Skin epidermis (tissue), 12 donors: ENCODE measurements at regions not wholly inside any gene's neighbourhood (a gene's known extent, or its start where the extent isn't known, plus 50 kb on each side); places are given as distances from the start of the nearest gene placed in this dataset.
"Not testable (repeated sequence)": the region's sequence is repeated elsewhere in the genome, so short reads cannot be mapped to it uniquely, and the experiment has no call there.

Source experiments
- H3K27ac ChIP-seq, 21 experiments: fragments of 200-600 bp; sonication (generic) in 11 of 21; one replicate each; pipeline ENCODE4 v1.5.0; 2020; ENCODE audit warnings: mild to moderate bottlenecking in 3 of 21, inconsistent platforms in 2 of 21, moderate library complexity in 2 of 21
- H3K4me3 ChIP-seq, 7 experiments: fragments of 200-600 bp; sonication (generic) in 2 of 7; one replicate each; pipeline ENCODE4 v1.5.0; 2020; ENCODE audit warnings: inconsistent platforms in 2 of 7, mild to moderate bottlenecking in 2 of 7, moderate library complexity in 1 of 7

DNA sequence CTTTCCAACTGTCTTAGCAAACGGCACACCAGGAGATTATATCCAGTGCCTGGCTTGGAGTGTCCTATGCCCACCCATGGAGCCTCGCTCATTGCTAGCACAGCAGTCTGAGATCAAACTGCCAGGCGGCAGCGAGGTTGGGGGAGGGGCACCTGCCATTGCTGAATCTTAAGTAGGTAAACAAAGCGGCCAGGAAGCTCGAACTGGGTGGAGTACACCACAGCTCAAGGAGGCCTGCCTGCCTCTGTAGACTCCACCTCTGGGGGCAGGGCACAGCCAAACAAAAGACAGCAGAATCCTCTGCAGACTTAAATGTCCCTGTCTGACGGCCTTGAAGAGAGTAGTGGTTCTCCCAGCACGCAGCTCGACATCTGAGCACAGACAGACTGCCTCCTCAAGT, 325.0 kb downstream of the TRIM36 start:
- not testable (repeated sequence) for H3K27ac ChIP-seq

DNA sequence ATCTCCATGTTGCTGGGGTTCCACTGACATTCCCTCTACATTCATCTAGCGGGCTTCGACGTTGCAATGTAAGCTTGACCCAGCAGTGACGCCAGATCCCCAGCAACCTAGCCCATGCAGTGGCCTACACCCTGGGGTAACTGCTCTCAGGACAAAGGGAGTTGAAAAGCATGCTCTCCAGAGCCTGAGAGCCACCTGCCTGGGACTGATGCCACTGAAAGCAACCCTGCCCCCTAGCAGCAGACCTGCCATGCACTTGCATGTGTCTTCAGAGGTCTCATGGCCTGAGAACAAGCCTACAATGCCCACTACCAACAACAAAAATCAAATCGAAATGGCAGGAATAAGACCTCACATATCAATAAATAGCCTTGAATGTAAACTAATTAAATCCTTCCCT, 330.3 kb downstream of the TRIM36 start:
- Histone ChIP-seq H3K27ac (no peak overlapping the region), H3K4me3 (no peak overlapping the region)

More for the DNA sequence above, 325.0 kb downstream of the TRIM36 start:
- H3K4me3 ChIP-seq = not testable (repeated sequence)

DNA sequence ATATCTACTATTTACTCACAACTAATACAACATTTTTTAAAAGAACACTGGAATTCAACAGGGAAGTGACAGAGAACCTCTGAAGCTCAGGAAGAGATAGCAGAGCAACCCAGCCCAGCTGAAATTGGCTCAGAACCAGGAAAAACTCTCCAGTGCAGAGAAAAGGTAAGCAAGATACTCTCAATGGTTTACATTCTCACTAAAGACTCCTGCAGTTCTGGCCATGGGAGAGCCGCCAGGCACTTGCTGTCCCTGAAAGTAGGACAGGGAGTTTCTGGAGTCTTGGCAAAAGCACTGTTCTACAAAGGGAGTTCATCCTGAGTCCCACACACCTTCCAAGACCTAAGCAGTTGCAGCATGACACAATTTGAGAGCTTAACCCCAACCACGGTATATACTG, 330.8 kb downstream of the TRIM36 start:
- Histone ChIP-seq H3K4me3 (no peak overlapping the region), H3K27ac (no peak overlapping the region)

- H3K27ac ChIP-seq = no peak overlapping the region
- no peak overlapping the region for H3K4me3 ChIP-seq
These were observed 339.6 kb downstream of the TRIM36 start for GRCh38 chr5:114830114-114830513.

DNA sequence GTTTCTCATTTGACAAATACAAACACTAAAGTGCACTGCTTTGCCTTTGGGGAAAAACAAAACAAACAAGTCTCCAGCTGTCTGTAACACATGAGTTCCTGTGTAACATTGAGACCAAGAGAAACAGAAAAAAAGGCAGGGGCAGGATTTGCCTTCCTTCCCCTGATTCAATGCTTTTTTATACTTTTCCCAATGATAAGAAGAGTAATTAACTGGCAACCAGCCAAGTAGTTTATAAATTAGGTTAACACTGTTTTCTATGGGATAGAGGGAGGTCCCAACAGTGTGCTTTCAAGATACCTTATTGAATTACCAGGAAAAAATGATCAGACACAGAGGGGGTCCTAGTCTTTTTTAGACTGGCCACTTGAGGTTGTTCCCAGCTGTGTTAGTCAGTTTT, 346.8 kb downstream of the TRIM36 start:
- H3K27ac ChIP-seq = no peak overlapping the region
- H3K4me3 ChIP-seq = no peak overlapping the region

- Histone ChIP-seq H3K27ac (no peak overlapping the region), H3K4me3 (no peak overlapping the region)
These were observed 347.3 kb downstream of the TRIM36 start for GRCh38 chr5:114822436-114822835.

DNA sequence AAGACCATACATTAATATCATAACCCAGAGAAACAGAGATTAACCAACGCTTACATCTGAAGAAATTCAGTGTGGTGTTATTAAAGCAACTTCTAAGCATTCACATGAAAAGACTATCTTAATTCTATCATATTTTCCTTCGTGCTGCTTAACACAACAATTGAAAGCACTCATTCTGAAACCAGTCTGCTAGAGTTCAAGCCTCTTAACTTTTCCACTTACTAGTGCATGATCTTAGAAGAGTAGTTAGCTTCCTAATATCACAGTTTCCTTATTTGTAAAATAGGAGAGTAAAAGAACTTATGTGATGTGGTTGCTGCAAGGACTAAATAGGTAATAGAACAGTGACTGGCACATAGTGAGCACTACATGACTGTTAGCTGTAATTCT, 379.3 kb downstream of the TRIM36 start:
- Histone ChIP-seq H3K27ac (no peak overlapping the region), H3K4me3 (no peak overlapping the region)

GRCh38 chr5:114789773-114790402, 379.8 kb downstream of the TRIM36 start:
- Histone ChIP-seq H3K27ac (no peak overlapping the region), H3K4me3 (no peak overlapping the region)

DNA sequence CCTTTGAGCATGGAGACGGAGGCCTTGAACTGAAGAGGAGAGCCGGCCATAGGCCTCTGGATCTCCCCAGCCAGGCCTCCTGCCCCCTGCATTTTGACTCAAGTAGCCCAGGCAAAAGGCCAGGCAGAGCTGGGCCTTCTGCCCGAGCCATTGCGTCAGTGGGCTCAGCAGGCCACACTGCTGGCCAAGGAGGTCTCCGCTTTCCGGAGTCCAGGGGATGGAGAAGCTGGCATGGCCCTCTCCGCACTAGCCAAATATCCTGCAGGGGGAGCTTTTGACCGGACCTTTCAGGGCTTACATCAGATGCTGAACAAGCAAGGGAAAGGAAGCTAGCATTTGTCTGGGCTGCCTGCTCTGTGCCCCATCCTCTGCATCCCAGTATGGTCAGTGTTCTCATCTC, 386.8 kb downstream of the TRIM36 start:
- Histone ChIP-seq H3K4me3 (no peak overlapping the region), H3K27ac (no peak overlapping the region)

DNA sequence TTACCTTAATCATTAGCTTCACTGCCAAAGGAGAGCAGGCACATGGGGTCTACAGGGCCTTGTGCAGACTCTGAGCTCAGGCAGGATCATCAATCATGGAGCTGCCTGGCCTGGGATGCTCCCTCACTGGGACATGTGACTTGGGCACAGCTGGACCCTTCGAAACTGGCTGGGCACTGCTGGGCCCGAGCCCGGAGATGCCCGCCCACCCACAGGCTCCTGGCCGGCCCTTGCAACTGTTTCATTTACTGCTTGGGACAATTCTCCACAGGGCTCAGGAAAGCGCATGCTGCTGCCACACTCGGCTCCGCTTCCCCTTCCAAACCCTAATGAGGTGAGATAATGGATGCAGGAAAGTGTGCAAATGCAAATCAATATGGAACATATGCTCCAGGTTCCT, 387.5 kb downstream of the TRIM36 start:
- H3K4me3 ChIP-seq = no peak overlapping the region
- no peak overlapping the region for H3K27ac ChIP-seq

GRCh38 chr5:114780290-114780689, 389.4 kb downstream of the TRIM36 start:
- H3K27ac ChIP-seq = no peak overlapping the region
- no peak overlapping the region for H3K4me3 ChIP-seq

- Histone ChIP-seq H3K27ac (no peak overlapping the region), H3K4me3 (no peak overlapping the region)
These were observed 382.5 kb downstream of the KCNN2 start for GRCh38 chr5:114744406-114744805.

DNA sequence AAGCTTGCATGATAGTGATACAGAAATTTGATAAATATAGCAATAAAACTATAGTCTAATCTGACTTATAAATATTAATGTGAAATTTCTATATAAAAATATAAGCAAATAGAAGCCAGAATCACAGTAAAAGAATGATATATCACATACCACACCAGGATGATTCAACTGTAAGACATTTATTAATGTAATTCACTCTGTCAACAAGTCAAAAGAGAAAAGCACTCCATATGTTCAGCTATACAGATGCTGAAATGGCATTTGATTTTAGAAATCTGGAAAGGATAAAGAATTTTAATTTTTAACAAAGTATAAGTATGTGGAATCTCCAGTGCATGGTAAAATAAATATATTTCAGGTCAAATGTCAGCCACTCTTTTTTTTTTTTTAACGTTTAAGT, 372.4 kb downstream of the KCNN2 start:
- no peak overlapping the region for H3K27ac ChIP-seq
- no peak overlapping the region for H3K4me3 ChIP-seq

- Histone ChIP-seq H3K4me3 (no peak overlapping the region), H3K27ac (no peak overlapping the region)
These were observed 368.1 kb downstream of the KCNN2 start for GRCh38 chr5:114729986-114730385.

GRCh38 chr5:114727358-114727757, 365.5 kb downstream of the KCNN2 start:
- no peak overlapping the region for H3K4me3 ChIP-seq
- no peak overlapping the region for H3K27ac ChIP-seq

DNA sequence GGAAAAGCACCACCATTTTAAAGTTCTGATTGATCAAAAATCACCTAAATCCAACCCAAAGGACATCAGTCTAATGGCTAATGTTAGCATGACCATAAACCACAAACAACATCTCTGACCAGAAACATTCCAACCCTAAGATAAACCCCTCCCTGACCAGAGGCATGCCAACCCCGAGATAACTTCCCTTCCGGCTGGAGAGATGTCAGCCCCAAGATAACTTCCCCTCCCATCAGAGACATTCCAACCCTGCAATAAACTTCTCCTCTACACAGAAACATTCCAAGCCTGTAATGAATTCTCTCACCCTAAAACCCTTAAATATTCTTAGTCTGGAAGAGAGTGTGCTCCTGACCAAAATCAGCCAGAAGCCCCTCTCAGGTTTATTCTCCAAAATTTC, 364.3 kb downstream of the KCNN2 start:
- no peak overlapping the region for H3K27ac ChIP-seq
- no peak overlapping the region for H3K4me3 ChIP-seq

DNA sequence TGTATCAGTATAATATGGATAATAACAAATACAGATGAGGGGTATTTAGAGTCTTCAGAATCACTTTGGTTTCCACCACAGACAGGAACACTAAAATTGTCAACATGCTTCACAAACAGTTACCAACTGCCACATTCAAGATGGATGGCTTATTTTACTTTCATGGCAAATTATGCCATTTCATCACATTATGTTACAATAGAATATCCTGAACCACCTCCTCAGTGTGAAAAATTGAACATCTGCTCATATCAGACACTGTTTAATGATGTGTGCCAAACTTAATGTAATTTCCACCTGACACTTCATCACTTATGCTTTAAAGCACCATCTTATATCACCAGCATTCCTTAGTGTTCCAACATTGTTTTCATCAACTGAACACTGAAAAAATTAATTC, 357.4 kb downstream of the KCNN2 start:
- Histone ChIP-seq H3K4me3 (no peak overlapping the region), H3K27ac (no peak overlapping the region)

GRCh38 chr5:114716955-114717354, 355.1 kb downstream of the KCNN2 start:
- H3K4me3 ChIP-seq = no peak overlapping the region
- no peak overlapping the region for H3K27ac ChIP-seq

GRCh38 chr5:114704225-114704893, 342.5 kb downstream of the KCNN2 start:
- not testable (repeated sequence) for H3K4me3 ChIP-seq, H3K27ac ChIP-seq

GRCh38 chr5:114702731-114703130, 340.9 kb downstream of the KCNN2 start:
- Histone ChIP-seq H3K27ac (no peak overlapping the region), H3K4me3 (no peak overlapping the region)

- no peak overlapping the region for H3K4me3 ChIP-seq
- H3K27ac ChIP-seq = no peak overlapping the region
These were observed 340.3 kb downstream of the KCNN2 start for GRCh38 chr5:114702136-114702535.

GRCh38 chr5:114700823-114701222, 339.0 kb downstream of the KCNN2 start:
- H3K4me3 ChIP-seq = no peak overlapping the region
- H3K27ac ChIP-seq = no peak overlapping the region
